Omental fat pad (tissue), 3 donors: ENCODE measurements at regions not wholly inside any gene's neighbourhood (a gene's known extent, or its start where the extent isn't known, plus 50 kb on each side); places are given as distances from the start of the nearest gene placed in this dataset.

Experiments
- ATAC-seq: fragments of 150-250 bp; one replicate; pipeline ENCODE4 v1.9.1; 2016; ENCODE audit warnings: mild to moderate bottlenecking, moderate library complexity; ENCODE audit not compliant: low FRiP score
- DNase-seq: peaks from one replicate; pipeline ENCODE4 v3.0.0-alpha.2; 2019; ENCODE audit warnings: low spot score
- CTCF ChIP-seq, 3 donors: fragments of 450-650 bp; IDR thresholded peaks; one replicate each; pipeline ENCODE4 v1.5.1; 2016 to 2017; ENCODE audit warnings: antibody characterized with exemption in 3 of 3, mild to moderate bottlenecking in 3 of 3, moderate library complexity in 2 of 3

DNA sequence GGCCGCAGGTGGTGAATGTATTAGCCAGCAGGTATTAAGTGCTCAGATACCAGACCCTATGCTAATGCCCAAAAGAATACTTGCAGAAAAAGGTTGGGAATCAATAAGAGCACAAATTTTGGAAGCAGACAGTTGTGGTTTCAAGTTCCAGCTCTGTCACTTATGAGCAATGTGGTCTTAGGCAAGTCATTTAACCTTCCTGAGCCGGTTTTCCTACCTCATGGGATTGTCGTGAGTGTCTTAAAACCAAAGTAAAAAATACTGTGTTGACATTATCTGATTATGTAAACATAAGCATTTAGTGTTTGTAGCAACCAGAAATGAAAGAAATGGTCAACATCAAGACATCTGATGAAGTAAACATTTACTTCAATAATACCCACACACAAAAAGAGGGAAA lies 93.0 kb upstream of the CHST9 start:
- no peak for TF ChIP-seq CTCF (IDR thresholded peaks at IDR 0.05)
- ATAC-seq (no peak), DNase-seq (no peak)

GRCh38 chr18:27277554-27277953 lies 92.4 kb upstream of the CHST9 start:
- no peak for TF ChIP-seq CTCF (IDR thresholded peaks at IDR 0.05)
- DNase-seq, result no peak
- ATAC-seq, result no peak

DNA sequence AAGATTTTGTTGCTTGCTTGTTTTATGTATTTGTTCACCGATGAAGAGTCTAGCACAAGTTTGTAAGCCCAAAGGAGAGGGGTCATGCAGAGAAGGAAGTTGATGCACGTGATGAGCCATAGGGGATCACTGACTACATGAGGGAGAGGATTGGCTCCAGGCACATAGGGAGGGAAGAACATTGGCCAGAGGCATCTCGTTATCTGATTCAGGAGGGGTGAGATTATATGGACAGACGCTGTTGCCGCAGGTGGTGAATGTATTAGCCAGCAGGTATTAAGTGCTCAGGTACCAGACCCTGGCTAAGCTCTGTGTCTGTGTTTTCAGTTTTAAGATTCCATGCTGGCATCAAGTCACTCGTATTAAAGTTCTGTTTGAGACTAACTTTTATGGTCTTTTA lies 91.8 kb upstream of the CHST9 start:
- ATAC-seq (no peak), DNase-seq (no peak)
- TF ChIP-seq CTCF (IDR thresholded peaks at IDR 0.05), result no peak

GRCh38 chr18:27276479-27276878 lies 91.4 kb upstream of the CHST9 start:
- DNase-seq, result no peak
- TF ChIP-seq CTCF (IDR thresholded peaks at IDR 0.05), result no peak
- ATAC-seq, result no peak

- no peak for ATAC-seq
- no peak for DNase-seq
- no peak for TF ChIP-seq CTCF (IDR thresholded peaks at IDR 0.05)
Observed at GRCh38 chr18:27274901-27275300, 89.8 kb upstream of the CHST9 start.

DNA sequence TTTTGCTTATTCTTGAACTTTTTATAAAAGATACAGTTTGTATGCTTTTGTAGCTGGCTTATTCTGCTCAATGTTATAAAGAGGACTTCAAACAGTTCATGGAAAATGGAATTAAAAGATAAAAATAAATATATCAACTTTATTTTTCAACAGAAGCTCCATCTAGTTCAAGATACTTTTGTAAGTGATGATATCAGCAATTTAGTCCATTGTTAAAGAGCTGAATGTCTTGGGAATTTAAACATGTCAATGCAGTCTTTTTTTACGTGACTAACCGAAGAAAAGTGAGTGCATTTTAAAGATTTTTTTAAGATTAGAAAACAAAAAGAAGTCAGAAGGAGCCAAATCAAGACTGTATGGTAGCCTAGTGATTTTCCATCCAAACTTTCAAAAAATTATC lies 85.4 kb upstream of the CHST9 start:
- no peak for TF ChIP-seq CTCF (IDR thresholded peaks at IDR 0.05)
- ATAC-seq, result no peak
- no peak for DNase-seq

GRCh38 chr18:27263369-27263768 lies 78.3 kb upstream of the CHST9 start:
- ATAC-seq, result no peak

More at GRCh38 chr18:27263369-27263768, 78.3 kb upstream of the CHST9 start:
- DNase-seq, result no peak
- no peak for TF ChIP-seq CTCF (IDR thresholded peaks at IDR 0.05)
